Esophagus muscularis mucosa (tissue), 4 donors: ENCODE measurements at regions not wholly inside any gene's neighbourhood (a gene's known extent, or its start where the extent isn't known, plus 50 kb on each side); places are given as distances from the start of the nearest gene placed in this dataset.

Experiments
- DNase-seq: peaks from one replicate; pipeline ENCODE4 v3.0.0-alpha.2; 2017; ENCODE audit errors: extremely low spot score
- H3K27ac ChIP-seq, 4 donors: fragments of 200-600 bp; sonication (generic); replicated peaks in 1 of 4; 1 replicate in 3 of 4; 2 replicates in 1 of 4; pipeline ENCODE4 v1.5.1; 2016 to 2019; ENCODE audit warnings: mild to moderate bottlenecking in 1 of 4
- H3K27me3 ChIP-seq, 4 donors: fragments of 200-600 bp; sonication (generic); one replicate each; pipeline versions ENCODE4 v1.5.1 to v1.6.0; 2016 to 2019
- H3K36me3 ChIP-seq, 4 donors: fragments of 200-600 bp; sonication (generic); one replicate each; pipeline ENCODE4 v1.5.1; 2016 to 2019
- H3K4me1 ChIP-seq, 4 donors: fragments of 200-600 bp; sonication (generic); one replicate each; pipeline ENCODE4 v1.5.1; 2016 to 2019
- H3K4me3 ChIP-seq, 4 donors: fragments of 200-600 bp; sonication (generic); 1 replicate in 2 of 4; 2 replicates in 2 of 4; pipeline ENCODE4 v1.5.1; 2016 to 2019; ENCODE audit warnings: mild to moderate bottlenecking in 4 of 4, moderate library complexity in 1 of 4
- H3K9me3 ChIP-seq, 4 donors: fragments of 200-600 bp; sonication (generic); 1 replicate in 3 of 4; 2 replicates in 1 of 4; pipeline ENCODE4 v1.5.1; 2016 to 2019
- CTCF ChIP-seq, 3 experiments: fragments of 200-600 bp in 2 of 3; fragments of 450-650 bp in 1 of 3; sonication (generic) in 2 of 3; IDR thresholded peaks; one replicate each; pipeline ENCODE4 v1.5.1; 2017 to 2019; ENCODE audit warnings: antibody characterized with exemption in 3 of 3, mild to moderate bottlenecking in 2 of 3, moderate library complexity in 1 of 3
- EP300 ChIP-seq: sonication (generic); formaldehyde crosslinking; IDR thresholded peaks from one replicate; pipeline ENCODE4 v1.6.1; 2017; ENCODE audit warnings: antibody characterized with exemption
- POLR2A ChIP-seq: fragments of 450-650 bp; IDR thresholded peaks from one replicate; pipeline ENCODE4 v1.6.1; 2017; ENCODE audit warnings: antibody characterized with exemption, moderate library complexity, mild to moderate bottlenecking, low read depth
- POLR2AphosphoS5 ChIP-seq, 2 donors: sonication (generic); formaldehyde crosslinking; IDR thresholded peaks; one replicate each; pipeline ENCODE4 v1.6.1; 2017; ENCODE audit warnings: antibody characterized with exemption in 2 of 2
- WGBS: methylation state at CpG from one replicate; pipeline ENCODE4 v1.1.5; 2018; 5-methylcytosine and 5-hydroxymethylcytosine counted together
- intact Hi-C: fragments of 100-400 bp; cut with DNase I; formaldehyde crosslinking; loops from one replicate; pipeline ENCODE4 v1.15.1; 2023

- Histone ChIP-seq H3K9me3 (no peaks in the 10 kb centered on the region), H3K27ac (no peak overlapping the region), H3K4me3 (no peak overlapping the region), H3K36me3 (no peaks in the 10 kb centered on the region), H3K27me3 (no peaks in the 10 kb centered on the region), H3K4me1 (no peaks in the 10 kb centered on the region)
- no peak for TF ChIP-seq POLR2A
- no peak for TF ChIP-seq POLR2AphosphoS5 (IDR thresholded peaks at IDR 0.05)
- TF ChIP-seq CTCF (IDR thresholded peaks at IDR 0.05) = no peak
- no peak for TF ChIP-seq EP300
- DNase-seq = no peak
- 97% methylated on average over 2 of the region's 2 CpGs for WGBS
- intact Hi-C loops = no loop called here
Measured at GRCh38 chr6:79396625-79397024, 140.6 kb downstream of the LCA5 start.

- TF ChIP-seq POLR2A = no peak
- TF ChIP-seq EP300 = no peak
- TF ChIP-seq CTCF (IDR thresholded peaks at IDR 0.05) = no peak
- TF ChIP-seq POLR2AphosphoS5 (IDR thresholded peaks at IDR 0.05) = no peak
- no peaks in the 10 kb centered on the region for H3K9me3 ChIP-seq
- WGBS = 90% methylated on average over 3 of the region's 3 CpGs
- no peaks in the 10 kb centered on the region for H3K27me3 ChIP-seq
- H3K36me3 ChIP-seq = no peaks in the 10 kb centered on the region
- no peaks in the 10 kb centered on the region for H3K4me1 ChIP-seq
- H3K4me3 ChIP-seq = no peak overlapping the region
- H3K27ac ChIP-seq = no peak overlapping the region
- no peak for DNase-seq
- intact Hi-C loops = no loop called here
Measured at GRCh38 chr6:79394690-79395089, 142.5 kb downstream of the LCA5 start.

- Histone ChIP-seq H3K4me1 (no peaks in the 10 kb centered on the region), H3K4me3 (no peak overlapping the region), H3K27ac (no peak overlapping the region), H3K9me3 (no peaks in the 10 kb centered on the region), H3K36me3 (no peaks in the 10 kb centered on the region), H3K27me3 (no peaks in the 10 kb centered on the region)
- TF ChIP-seq CTCF (IDR thresholded peaks at IDR 0.05) (no peak), POLR2AphosphoS5 (IDR thresholded peaks at IDR 0.05) (no peak), POLR2A (no peak), EP300 (no peak)
- DNase-seq = no peak
- intact Hi-C loops = no loop called here
- 81% methylated on average over 3 of the region's 3 CpGs for WGBS
Measured at GRCh38 chr6:79392094-79392493, 145.1 kb downstream of the LCA5 start.

GRCh38 chr6:79391480-79391879, 145.8 kb downstream of the LCA5 start:
- no peaks in the 10 kb centered on the region for H3K27me3 ChIP-seq
- intact Hi-C loops = no loop called here
- TF ChIP-seq CTCF (IDR thresholded peaks at IDR 0.05) = no peak

GRCh38 chr6:79385893-79386292, 151.3 kb downstream of the LCA5 start:
- WGBS = 68% methylated on average over 4 of the region's 4 CpGs
- DNase-seq = no peak
- Histone ChIP-seq H3K9me3 (no peaks in the 10 kb centered on the region), H3K36me3 (no peaks in the 10 kb centered on the region), H3K27me3 (no peaks in the 10 kb centered on the region), H3K4me3 (no peak overlapping the region), H3K4me1 (peaks cover 0 to 4% (median 0%) of the 10 kb centered on the region in 4 donors), H3K27ac (no peak overlapping the region)
- TF ChIP-seq POLR2AphosphoS5 (IDR thresholded peaks at IDR 0.05) (no peak), POLR2A (no peak), CTCF (IDR thresholded peaks at IDR 0.05) (no peak), EP300 (no peak)
- intact Hi-C loops = no loop called here

More at GRCh38 chr6:79391480-79391879, 145.8 kb downstream of the LCA5 start:
- Histone ChIP-seq H3K36me3 (no peaks in the 10 kb centered on the region), H3K4me1 (no peaks in the 10 kb centered on the region), H3K4me3 (no peak overlapping the region), H3K27ac (no peak overlapping the region), H3K9me3 (no peaks in the 10 kb centered on the region)
- no peak for DNase-seq
- WGBS = 93% methylated on average over 1 of the region's 1 CpG
